Mucosa of gallbladder (tissue), 1 donor: ENCODE measurements at regions not wholly inside any gene's neighbourhood (a gene's known extent, or its start where the extent isn't known, plus 50 kb on each side); places are given as distances from the start of the nearest gene placed in this dataset.

Source experiments
- DNase-seq: peaks from one replicate; pipeline ENCODE4 v3.0.0-alpha.2; 2020; ENCODE audit warnings: low spot score
- donor health status: DM: no; HTN: no; CAD: no.

GRCh38 chr18:24786027-24786426 lies 325.6 kb downstream of the HRH4 start:
- DNase-seq, result no peak

- DNase-seq, result no peak
Measured at GRCh38 chr18:24790347-24790746, 329.9 kb downstream of the HRH4 start.

- DNase-seq, result no peak
Measured at GRCh38 chr18:24791751-24792545, 331.5 kb downstream of the HRH4 start.

GRCh38 chr18:24793742-24794141 lies 333.3 kb downstream of the HRH4 start:
- no peak for DNase-seq

GRCh38 chr18:24795129-24795528 lies 334.7 kb downstream of the HRH4 start:
- DNase-seq, result no peak

- no peak for DNase-seq
Measured at GRCh38 chr18:24797981-24798380, 337.5 kb downstream of the HRH4 start.

- DNase-seq, result no peak
Measured at GRCh38 chr18:24799176-24799575, 338.7 kb downstream of the HRH4 start.

- no peak for DNase-seq
Measured at GRCh38 chr18:24799720-24800119, 339.3 kb downstream of the HRH4 start.

- no peak for DNase-seq
Measured at GRCh38 chr18:24801001-24801400, 340.6 kb downstream of the HRH4 start.

- no peak for DNase-seq
Measured at GRCh38 chr18:24802456-24802855, 342.0 kb downstream of the HRH4 start.

GRCh38 chr18:24805156-24805555 lies 344.7 kb downstream of the HRH4 start:
- no peak for DNase-seq

GRCh38 chr18:24809173-24809950 lies 348.9 kb downstream of the HRH4 start:
- no peak for DNase-seq

GRCh38 chr18:24810561-24811305 lies 350.3 kb downstream of the HRH4 start:
- DNase-seq, result no peak

GRCh38 chr18:24811950-24812681 lies 351.7 kb downstream of the HRH4 start:
- DNase-seq, result no peak

GRCh38 chr18:24814521-24814920 lies 354.1 kb downstream of the HRH4 start:
- DNase-seq, result no peak

GRCh38 chr18:24817150-24817549 lies 356.7 kb downstream of the HRH4 start:
- DNase-seq, result no peak

GRCh38 chr18:24817587-24818371 lies 357.3 kb downstream of the HRH4 start:
- DNase-seq, result no peak

GRCh38 chr18:24818441-24818840 lies 358.0 kb downstream of the HRH4 start:
- no peak for DNase-seq

- DNase-seq, result no peak
Measured at GRCh38 chr18:24819141-24819890, 358.9 kb downstream of the HRH4 start.

GRCh38 chr18:24825397-24825796 lies 365.0 kb downstream of the HRH4 start:
- no peak for DNase-seq
